GM12878 (cell line): ENCODE measurements at regions not wholly inside any gene's neighbourhood (a gene's known extent, or its start where the extent isn't known, plus 50 kb on each side); places are given as distances from the start of the nearest gene placed in this dataset.

Experiments
- ATAC-seq: fragments of 200-7000 bp; cut with Tn5 transposase; 3 replicates; pipeline ENCODE4 v1.9.1; 2020; ENCODE audit warnings: mild to moderate bottlenecking, moderate library complexity
- BruUV-seq: library from RNA; stranded (reverse); fragments of 400-500 nt; replicated peaks from 2 replicates; lab custom pipeline; 2021; lab: Mats Ljungman, UMichigan
- CTCF ChIA-PET: fragments of 300-600 bp; sonication (Branson Sonifier 250); formaldehyde crosslinking; extraction: SDS; loops from one replicate; lab custom pipeline; 2021; ENCODE audit warnings: inconsistent platforms; lab: Yijun Ruan, JAX
- POLR2A ChIA-PET: fragments of 350-600 bp; formaldehyde crosslinking; extraction: SDS; loops from one replicate; lab custom pipeline; 2021; ENCODE audit warnings: inconsistent platforms; lab: Charles Lee
- RAD21 ChIA-PET: fragments of 300-600 bp; sonication (Branson Sonifier 250); formaldehyde crosslinking; loops from one replicate; lab custom pipeline; 2023; ENCODE audit warnings: antibody characterized with exemption; ENCODE audit not compliant: unreplicated experiment; lab: Charles Lee
- SMC1A ChIA-PET: fragments of 300-600 bp; sonication (Branson Sonifier 250); formaldehyde crosslinking; loops from one replicate; lab custom pipeline; 2023; ENCODE audit not compliant: unreplicated experiment, uncharacterized antibody; lab: Charles Lee
- DNase-seq: peaks from one replicate; pipeline ENCODE4 v3.0.0-alpha.2; 2011; ENCODE audit warnings: low read depth, low spot score
- FAIRE-seq: peaks from 3 replicates; lab custom pipeline; 2011; peaks lifted over from hg19 to GRCh38; lab: Jason Lieb, UNC
- H2AFZ ChIP-seq: 2 replicates; pipeline ENCODE4 v1.6.0; 2011; ENCODE audit warnings: low read depth, low read length, control low read depth; ENCODE audit not compliant: control insufficient read depth
- H3K27ac ChIP-seq: 2 replicates; pipeline ENCODE4 v1.5.1; 2011; ENCODE audit warnings: control low read depth; ENCODE audit not compliant: control insufficient read depth, insufficient read depth
- H3K27me3 ChIP-seq, 2 experiments: replicated peaks in 1 of 2; 2 replicates each; pipeline versions ENCODE4 v1.6.0 to v1.6.1; 2011; ENCODE audit warnings: low read length in 1 of 2; ENCODE audit not compliant: control insufficient read depth in 2 of 2, insufficient read depth in 2 of 2
- H3K36me3 ChIP-seq, 2 experiments: 2 replicates each; pipeline ENCODE4 v1.5.1; 2011; ENCODE audit warnings: low read length in 1 of 2; ENCODE audit not compliant: control insufficient read depth in 2 of 2, insufficient read depth in 2 of 2
- H3K4me1 ChIP-seq: 2 replicates; pipeline ENCODE4 v1.6.1; 2011; ENCODE audit warnings: mild to moderate bottlenecking, low read length, moderate library complexity, mixed read lengths; ENCODE audit not compliant: control insufficient read depth, insufficient read depth
- H3K4me2 ChIP-seq: 2 replicates; pipeline ENCODE4 v1.6.0; 2011; ENCODE audit warnings: control low read depth; ENCODE audit not compliant: control insufficient read depth, insufficient read depth
- H3K4me3 ChIP-seq: fragments of 200-600 bp; sonication (generic); 2 replicates; pipeline ENCODE4 v1.5.1; 2016
- H3K79me2 ChIP-seq: 2 replicates; pipeline ENCODE4 v1.6.0; 2011; ENCODE audit warnings: low read length; ENCODE audit not compliant: control insufficient read depth, insufficient read depth
- H3K9ac ChIP-seq: 2 replicates; pipeline ENCODE4 v1.8.0; 2011; ENCODE audit warnings: low read length, control low read depth, mixed read lengths; ENCODE audit not compliant: control insufficient read depth, insufficient read depth
- H3K9me3 ChIP-seq: replicated peaks from 3 replicates; pipeline ENCODE4 v1.5.1; 2011; ENCODE audit warnings: mild to moderate bottlenecking, low read length; ENCODE audit not compliant: control insufficient read depth, insufficient read depth
- H4K20me1 ChIP-seq: 2 replicates; pipeline ENCODE4 v1.6.0; 2011; ENCODE audit not compliant: control insufficient read depth, insufficient read depth
- ATF7 ChIP-seq: fragments of 450-650 bp; IDR thresholded peaks from 2 replicates; pipeline ENCODE4 v1.6.1; 2016; ENCODE audit warnings: low read depth, mild to moderate bottlenecking
- BHLHE40 ChIP-seq, 2 experiments: fragments of 450-650 bp in 1 of 2; IDR thresholded peaks; 2 replicates each; pipeline ENCODE4 v1.6.1; 2011 to 2017; ENCODE audit warnings: low read depth in 2 of 2, borderline replicate concordance in 1 of 2, improper control_type of control experiment in 1 of 2, low read length in 1 of 2, mild to moderate bottlenecking in 1 of 2
- ESRRA ChIP-seq: IDR thresholded peaks from 2 replicates; pipeline ENCODE4 v1.6.1; 2012; ENCODE audit warnings: mild to moderate bottlenecking, low read length, improper control_type of control experiment
- FOS ChIP-seq: IDR thresholded peaks from 3 replicates; pipeline ENCODE4 v1.6.1; 2011; ENCODE audit warnings: borderline replicate concordance; ENCODE audit not compliant: insufficient read length; ENCODE audit errors: extremely low read depth
- HCFC1 ChIP-seq: fragments of 150-350 bp; IDR thresholded peaks from 2 replicates; pipeline ENCODE4 v1.6.1; 2014; ENCODE audit warnings: low read length
- PKNOX1 ChIP-seq: fragments of 450-650 bp; IDR thresholded peaks from 2 replicates; pipeline ENCODE4 v1.6.1; 2016; ENCODE audit warnings: mild to moderate bottlenecking
- SIX5 ChIP-seq: IDR thresholded peaks from 2 replicates; pipeline ENCODE4 v1.6.1; 2011; ENCODE audit warnings: mild to moderate bottlenecking, low read depth, low read length, moderate library complexity; ENCODE audit not compliant: severe bottlenecking
- SP1 ChIP-seq: IDR thresholded peaks from one replicate; pipeline ENCODE4 v1.6.1; 2011; ENCODE audit warnings: low read depth, low read length
- ZNF687 ChIP-seq: fragments of 450-650 bp; IDR thresholded peaks from 2 replicates; pipeline ENCODE4 v1.6.1; 2017; ENCODE audit warnings: mild to moderate bottlenecking, moderate library complexity
- WGBS: methylation state at CpG from one replicate; pipeline ENCODE4 v1.1.6; 2016; ENCODE audit warnings: low lambda C conversion rate; ENCODE audit not compliant: insufficient replicate concordance, insufficient coverage; ENCODE audit errors: missing lambda C conversion rate; 5-methylcytosine and 5-hydroxymethylcytosine counted together
- in situ Hi-C: fragments of 300-500 bp; cut with MboI; formaldehyde crosslinking; loops from 9 replicates; pipeline ENCODE4 v1.14.3; 2018; ENCODE audit warnings: mixed read lengths
- intact Hi-C: fragments of 100-400 bp; cut with micrococcal nuclease; formaldehyde crosslinking; loops from one replicate; pipeline ENCODE4 v1.14.2; 2022; ENCODE audit not compliant: unreplicated experiment
- TF ChIP-seq, protein P1 (sequence below): fragments of 450-650 bp; formaldehyde crosslinking; IDR thresholded peaks from 2 replicates; pipeline ENCODE4 v1.4.0; 2020; ENCODE audit warnings: mild to moderate bottlenecking, moderate library complexity
- TF ChIP-seq, protein P2 (sequence below): fragments of 450-650 bp; IDR thresholded peaks from 2 replicates; pipeline ENCODE4 v1.6.1; 2017; ENCODE audit warnings: antibody characterized with exemption, mild to moderate bottlenecking, moderate library complexity

GRCh38 chr17:68152161-68152571 lies 95.7 kb upstream of the AMZ2 start (continued):
- no peak for TF ChIP-seq ZNF687

DNA sequence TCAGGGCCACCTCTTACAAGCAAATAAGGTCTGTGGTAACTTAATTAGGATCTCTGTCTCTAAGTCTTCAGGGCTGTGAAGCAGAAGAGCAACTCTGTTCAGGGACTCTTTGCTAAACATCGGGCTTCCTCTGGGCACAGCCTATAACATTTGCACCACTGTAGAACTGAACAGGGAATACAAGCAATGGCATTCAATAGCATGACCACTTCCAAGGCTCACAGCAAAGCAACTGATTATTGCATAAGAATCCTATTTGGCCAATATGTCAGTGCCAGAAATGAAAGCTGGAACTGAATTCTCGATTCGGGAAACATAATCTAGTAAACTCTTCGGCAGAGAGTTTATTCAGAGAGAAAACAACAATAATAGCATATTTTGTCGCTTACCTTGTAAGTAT lies 92.2 kb upstream of the AMZ2 start:
- ChIA-PET RAD21 (no interaction called here), CTCF (no interaction called here), POLR2A (no interaction called here), SMC1A (no interaction called here)
- BruUV-seq = no TSS peak
- 55% methylated on average over 5 of the region's 5 CpGs for WGBS
- H3K79me2 ChIP-seq = no peaks in the 10 kb centered on the region
- H3K4me1 ChIP-seq = no peaks in the 10 kb centered on the region
- H3K9me3 ChIP-seq = no peaks in the 10 kb centered on the region
- ATAC-seq (no peak), DNase-seq (no peak), FAIRE-seq (no peak)
- no peaks in the 10 kb centered on the region for H4K20me1 ChIP-seq
- intact Hi-C loops = no loop called here
- peaks cover 0 to 1% of the 10 kb centered on the region in 2 experiments; a peak in 1 of 4 replicates for H3K27me3 ChIP-seq
- no peak overlapping the region for H3K4me3 ChIP-seq
- no peaks in the 10 kb centered on the region for H3K36me3 ChIP-seq
- in situ Hi-C loops = loop anchor here (25.0 kb wide), 1 partner anchor 607 kb away; no protein-coding TSS in a partner anchor
- H3K9ac ChIP-seq = no peak overlapping the region
- no peak overlapping the region for H2AFZ ChIP-seq
- no peak overlapping the region for H3K27ac ChIP-seq
- no peak overlapping the region for H3K4me2 ChIP-seq
- no peak for TF ChIP-seq SP1
- TF ChIP-seq, protein P1, sequence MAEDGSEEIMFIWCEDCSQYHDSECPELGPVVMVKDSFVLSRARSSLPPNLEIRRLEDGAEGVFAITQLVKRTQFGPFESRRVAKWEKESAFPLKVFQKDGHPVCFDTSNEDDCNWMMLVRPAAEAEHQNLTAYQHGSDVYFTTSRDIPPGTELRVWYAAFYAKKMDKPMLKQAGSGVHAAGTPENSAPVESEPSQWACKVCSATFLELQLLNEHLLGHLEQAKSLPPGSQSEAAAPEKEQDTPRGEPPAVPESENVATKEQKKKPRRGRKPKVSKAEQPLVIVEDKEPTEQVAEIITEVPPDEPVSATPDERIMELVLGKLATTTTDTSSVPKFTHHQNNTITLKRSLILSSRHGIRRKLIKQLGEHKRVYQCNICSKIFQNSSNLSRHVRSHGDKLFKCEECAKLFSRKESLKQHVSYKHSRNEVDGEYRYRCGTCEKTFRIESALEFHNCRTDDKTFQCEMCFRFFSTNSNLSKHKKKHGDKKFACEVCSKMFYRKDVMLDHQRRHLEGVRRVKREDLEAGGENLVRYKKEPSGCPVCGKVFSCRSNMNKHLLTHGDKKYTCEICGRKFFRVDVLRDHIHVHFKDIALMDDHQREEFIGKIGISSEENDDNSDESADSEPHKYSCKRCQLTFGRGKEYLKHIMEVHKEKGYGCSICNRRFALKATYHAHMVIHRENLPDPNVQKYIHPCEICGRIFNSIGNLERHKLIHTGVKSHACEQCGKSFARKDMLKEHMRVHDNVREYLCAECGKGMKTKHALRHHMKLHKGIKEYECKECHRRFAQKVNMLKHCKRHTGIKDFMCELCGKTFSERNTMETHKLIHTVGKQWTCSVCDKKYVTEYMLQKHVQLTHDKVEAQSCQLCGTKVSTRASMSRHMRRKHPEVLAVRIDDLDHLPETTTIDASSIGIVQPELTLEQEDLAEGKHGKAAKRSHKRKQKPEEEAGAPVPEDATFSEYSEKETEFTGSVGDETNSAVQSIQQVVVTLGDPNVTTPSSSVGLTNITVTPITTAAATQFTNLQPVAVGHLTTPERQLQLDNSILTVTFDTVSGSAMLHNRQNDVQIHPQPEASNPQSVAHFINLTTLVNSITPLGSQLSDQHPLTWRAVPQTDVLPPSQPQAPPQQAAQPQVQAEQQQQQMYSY (CRISPR knock-in tag) = no peak
- no peak for TF ChIP-seq SIX5
- no peak for TF ChIP-seq HCFC1
- no peak for TF ChIP-seq ESRRA
- TF ChIP-seq, protein P2, sequence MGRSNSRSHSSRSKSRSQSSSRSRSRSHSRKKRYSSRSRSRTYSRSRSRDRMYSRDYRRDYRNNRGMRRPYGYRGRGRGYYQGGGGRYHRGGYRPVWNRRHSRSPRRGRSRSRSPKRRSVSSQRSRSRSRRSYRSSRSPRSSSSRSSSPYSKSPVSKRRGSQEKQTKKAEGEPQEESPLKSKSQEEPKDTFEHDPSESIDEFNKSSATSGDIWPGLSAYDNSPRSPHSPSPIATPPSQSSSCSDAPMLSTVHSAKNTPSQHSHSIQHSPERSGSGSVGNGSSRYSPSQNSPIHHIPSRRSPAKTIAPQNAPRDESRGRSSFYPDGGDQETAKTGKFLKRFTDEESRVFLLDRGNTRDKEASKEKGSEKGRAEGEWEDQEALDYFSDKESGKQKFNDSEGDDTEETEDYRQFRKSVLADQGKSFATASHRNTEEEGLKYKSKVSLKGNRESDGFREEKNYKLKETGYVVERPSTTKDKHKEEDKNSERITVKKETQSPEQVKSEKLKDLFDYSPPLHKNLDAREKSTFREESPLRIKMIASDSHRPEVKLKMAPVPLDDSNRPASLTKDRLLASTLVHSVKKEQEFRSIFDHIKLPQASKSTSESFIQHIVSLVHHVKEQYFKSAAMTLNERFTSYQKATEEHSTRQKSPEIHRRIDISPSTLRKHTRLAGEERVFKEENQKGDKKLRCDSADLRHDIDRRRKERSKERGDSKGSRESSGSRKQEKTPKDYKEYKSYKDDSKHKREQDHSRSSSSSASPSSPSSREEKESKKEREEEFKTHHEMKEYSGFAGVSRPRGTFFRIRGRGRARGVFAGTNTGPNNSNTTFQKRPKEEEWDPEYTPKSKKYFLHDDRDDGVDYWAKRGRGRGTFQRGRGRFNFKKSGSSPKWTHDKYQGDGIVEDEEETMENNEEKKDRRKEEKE = no peak
- no peak for TF ChIP-seq ATF7
- TF ChIP-seq PKNOX1 = no peak
- TF ChIP-seq BHLHE40 (IDR thresholded peaks at IDR 0.05; ENCODE audit: borderline replicate concordance in 1 of 2, low read depth in 2 of 2, low read length in 1 of 2) = no peak
- no peak for TF ChIP-seq FOS
